RWPE2 (cell line): ENCODE measurements at regions not wholly inside any gene's neighbourhood (a gene's known extent, or its start where the extent isn't known, plus 50 kb on each side); places are given as distances from the start of the nearest gene placed in this dataset.

Source experiments
- ATAC-seq: fragments of 200-7000 bp; cut with Tn5 transposase; 3 replicates; pipeline ENCODE4 v1.9.1; 2021; ENCODE audit warnings: low read depth
- DNase-seq: peaks from one replicate; pipeline ENCODE4 v3.0.0-alpha.2; 2020; ENCODE audit warnings: low spot score
- H3K27ac ChIP-seq: fragments of 450-650 bp; 2 replicates; pipeline ENCODE4 v1.5.1; 2017; ENCODE audit warnings: mild to moderate bottlenecking; ENCODE audit not compliant: poor library complexity, severe bottlenecking
- H3K27me3 ChIP-seq: fragments of 250-450 bp; sonication (Bioruptor Pico); 2 replicates; pipeline ENCODE4 v1.5.1; 2021; ENCODE audit warnings: mild to moderate bottlenecking, moderate library complexity; ENCODE audit not compliant: insufficient read depth, poor library complexity, severe bottlenecking
- H3K36me3 ChIP-seq: fragments of 250-450 bp; sonication (Bioruptor Pico); 2 replicates; pipeline ENCODE4 v1.5.1; 2020; ENCODE audit warnings: low read depth, mild to moderate bottlenecking, moderate library complexity
- H3K4me1 ChIP-seq: fragments of 250-450 bp; sonication (Bioruptor Pico); 2 replicates; pipeline ENCODE4 v1.5.1; 2021; ENCODE audit warnings: mild to moderate bottlenecking, moderate library complexity; ENCODE audit not compliant: insufficient read depth, poor library complexity, severe bottlenecking
- H3K4me3 ChIP-seq: fragments of 250-450 bp; sonication (Bioruptor Pico); 2 replicates; pipeline ENCODE4 v1.5.1; 2021; ENCODE audit warnings: mild to moderate bottlenecking, moderate library complexity; ENCODE audit not compliant: severe bottlenecking
- H3K9me3 ChIP-seq: fragments of 250-450 bp; sonication (Bioruptor Pico); 2 replicates; pipeline ENCODE4 v1.5.1; 2021; ENCODE audit warnings: mild to moderate bottlenecking, moderate library complexity; ENCODE audit not compliant: severe bottlenecking
- CTCF ChIP-seq: fragments of 450-650 bp; IDR thresholded peaks from one replicate; pipeline ENCODE4 v1.5.1; 2017; ENCODE audit warnings: mild to moderate bottlenecking, moderate library complexity; ENCODE audit not compliant: poor library complexity, severe bottlenecking

- DNase-seq (no peak), ATAC-seq (no peak)
- TF ChIP-seq CTCF, result no peak
- Histone ChIP-seq H3K9me3 (no peaks in the 10 kb centered on the region), H3K36me3 (peaks cover 24% of the 10 kb centered on the region), H3K4me3 (no peak overlapping the region), H3K27ac (peak overlapping the region; percentile 7), H3K4me1 (peaks cover 39% of the 10 kb centered on the region), H3K27me3 (no peaks in the 10 kb centered on the region)
These were observed 83.5 kb upstream of the WNT7B start for GRCh38 chr22:46060292-46061123.

GRCh38 chr22:46061124-46061500, 84.2 kb upstream of the WNT7B start:
- Histone ChIP-seq H3K9me3 (no peaks in the 10 kb centered on the region), H3K4me1 (peaks cover 40% of the 10 kb centered on the region), H3K4me3 (no peak overlapping the region), H3K36me3 (peaks cover 22% of the 10 kb centered on the region), H3K27ac (peak overlapping the region; percentile 7), H3K27me3 (no peaks in the 10 kb centered on the region)
- TF ChIP-seq CTCF, result no peak
- no peak for ATAC-seq
- no peak for DNase-seq

GRCh38 chr22:46061501-46062231, 84.7 kb upstream of the WNT7B start:
- Histone ChIP-seq H3K4me1 (peaks cover 42% of the 10 kb centered on the region), H3K36me3 (peaks cover 22% of the 10 kb centered on the region), H3K9me3 (no peaks in the 10 kb centered on the region), H3K4me3 (no peak overlapping the region), H3K27me3 (no peaks in the 10 kb centered on the region), H3K27ac (peak overlapping the region; percentile 99)
- DNase-seq, result no peak
- no peak for ATAC-seq
- TF ChIP-seq CTCF, result no peak

- Histone ChIP-seq H3K9me3 (no peaks in the 10 kb centered on the region), H3K27ac (peak overlapping the region; percentile 99), H3K4me1 (peaks cover 36% of the 10 kb centered on the region), H3K4me3 (no peak overlapping the region), H3K36me3 (peaks cover 17% of the 10 kb centered on the region), H3K27me3 (no peaks in the 10 kb centered on the region)
- ATAC-seq (no peak), DNase-seq (no peak)
- no peak for TF ChIP-seq CTCF
These were observed 85.3 kb upstream of the WNT7B start for GRCh38 chr22:46062232-46062615.
